ENCODE measurements at regions not wholly inside any gene's neighbourhood (a gene's known extent, or its start where the extent isn't known, plus 50 kb on each side); places are given as distances from the start of the nearest gene placed in this dataset.

- peaks cover 14% of the 10 kb centered on the region for H3K27me3 ChIP-seq (ENCODE audit: control insufficient read depth, insufficient read depth, low read length)
- H3K4me3 ChIP-seq (ENCODE audit: low read depth, low read length): no peak overlapping the region
- TF ChIP-seq CTCF (IDR thresholded peaks at IDR 0.05; ENCODE audit: insufficient read depth, low read length, severe bottlenecking): peak; percentile 97
- H3K36me3 ChIP-seq (ENCODE audit: control insufficient read depth, insufficient read depth, low read length): no peaks in the 10 kb centered on the region
- FAIRE-seq: no peak
- peak; percentile 50 for DNase-seq (ENCODE audit: low read depth)
Observed at GRCh38 chr6:30396833-30397479, 52.0 kb downstream of the RPP21 start.

GRCh38 chr6:30397697-30398096, 52.7 kb downstream of the RPP21 start:
- TF ChIP-seq CTCF (IDR thresholded peaks at IDR 0.05; ENCODE audit: insufficient read depth, low read length, severe bottlenecking): no peak
- no peaks in the 10 kb centered on the region for H3K36me3 ChIP-seq (ENCODE audit: control insufficient read depth, insufficient read depth, low read length)
- no peak overlapping the region for H3K4me3 ChIP-seq (ENCODE audit: low read depth, low read length)
- FAIRE-seq (no peak), DNase-seq (ENCODE audit: low read depth) (no peak)
- H3K27me3 ChIP-seq (ENCODE audit: control insufficient read depth, insufficient read depth, low read length): peaks cover 14% of the 10 kb centered on the region

- TF ChIP-seq CTCF (IDR thresholded peaks at IDR 0.05; ENCODE audit: insufficient read depth, low read length, severe bottlenecking): no peak
- Histone ChIP-seq H3K27me3 (ENCODE audit: control insufficient read depth, insufficient read depth, low read length) (peaks cover 15% of the 10 kb centered on the region), H3K36me3 (ENCODE audit: control insufficient read depth, insufficient read depth, low read length) (no peaks in the 10 kb centered on the region), H3K4me3 (ENCODE audit: low read depth, low read length) (no peak overlapping the region)
- FAIRE-seq: no peak
- DNase-seq (ENCODE audit: low read depth): peak; percentile 86
Observed at GRCh38 chr6:30399390-30400058, 54.6 kb downstream of the RPP21 start.

- TF ChIP-seq CTCF (IDR thresholded peaks at IDR 0.05; ENCODE audit: insufficient read depth, low read length, severe bottlenecking): no peak
- DNase-seq (ENCODE audit: low read depth) (no peak), FAIRE-seq (no peak)
- H3K36me3 ChIP-seq (ENCODE audit: control insufficient read depth, insufficient read depth, low read length): no peaks in the 10 kb centered on the region
- peaks cover 2% of the 10 kb centered on the region for H3K27me3 ChIP-seq (ENCODE audit: control insufficient read depth, insufficient read depth, low read length)
- no peak overlapping the region for H3K4me3 ChIP-seq (ENCODE audit: low read depth, low read length)
Observed at GRCh38 chr6:30405934-30406333, 61.0 kb downstream of the RPP21 start.

GRCh38 chr6:30409184-30409583, 64.2 kb downstream of the RPP21 start:
- Histone ChIP-seq H3K27me3 (ENCODE audit: control insufficient read depth, insufficient read depth, low read length) (no peaks in the 10 kb centered on the region), H3K36me3 (ENCODE audit: control insufficient read depth, insufficient read depth, low read length) (no peaks in the 10 kb centered on the region), H3K4me3 (ENCODE audit: low read depth, low read length) (no peak overlapping the region)
- DNase-seq (ENCODE audit: low read depth): no peak
- TF ChIP-seq CTCF (IDR thresholded peaks at IDR 0.05; ENCODE audit: insufficient read depth, low read length, severe bottlenecking): no peak
- FAIRE-seq: no peak

Data from bronchial epithelial cell (primary cell).